ENCODE measurements at regions not wholly inside any gene's neighbourhood (a gene's known extent, or its start where the extent isn't known, plus 50 kb on each side); places are given as distances from the start of the nearest gene placed in this dataset.

DNA sequence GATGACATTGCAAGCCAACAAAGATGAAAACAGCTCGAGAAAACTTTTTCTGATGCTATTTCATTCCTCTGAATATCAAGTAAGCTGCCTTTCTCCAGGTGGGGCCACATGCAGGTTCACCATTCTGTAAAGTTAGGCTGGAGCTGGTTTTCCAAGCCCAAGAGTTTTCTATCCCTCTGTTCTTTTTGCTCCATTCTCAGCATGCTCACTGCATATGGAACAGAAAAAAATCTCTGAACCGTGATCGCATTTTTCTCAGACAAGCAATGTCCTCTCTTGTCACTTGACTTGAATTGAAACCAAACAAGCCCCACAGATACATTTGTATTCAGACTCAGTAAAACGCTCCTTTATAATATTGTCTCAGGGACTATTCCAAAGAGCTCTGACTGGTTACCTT, 451.6 kb downstream of the FRK start:
- Histone ChIP-seq H3K36me3 (ENCODE audit: control insufficient read depth in 1 of 2, insufficient read depth in 2 of 2, low read length in 2 of 2) (no peaks in the 10 kb centered on the region), H4K12ac (ENCODE audit: low read depth, low read length) (no peak overlapping the region), H3K4me3 (ENCODE audit: low read depth, low read length) (no peak overlapping the region), H2BK120ac (ENCODE audit: insufficient read depth, low read length, poor library complexity) (no peak overlapping the region), H3K4me1 (ENCODE audit: control insufficient read depth in 1 of 2, insufficient read depth in 2 of 2, low read length in 2 of 2) (no peaks in the 10 kb centered on the region), H2AFZ (ENCODE audit: insufficient read depth, low read length, poor library complexity) (no peak overlapping the region), H3K14ac (ENCODE audit: low read length) (no peak overlapping the region), H3K27ac (ENCODE audit: low read depth, low read length) (no peak overlapping the region), H4K91ac (ENCODE audit: low read depth, low read length) (no peak overlapping the region), H3K4ac (ENCODE audit: low read depth, low read length) (no peak overlapping the region), H3K79me1 (ENCODE audit: low read length) (no peaks in the 10 kb centered on the region), H3K9ac (ENCODE audit: low read length) (no peak overlapping the region), H4K8ac (ENCODE audit: low read depth, low read length) (no peak overlapping the region), H2BK12ac (ENCODE audit: low read length) (no peak overlapping the region), H3K79me2 (ENCODE audit: control insufficient read depth, insufficient read depth, low read length, poor library complexity) (no peaks in the 10 kb centered on the region), H3K18ac (ENCODE audit: low read length) (no peak overlapping the region), H3K9me3 (ENCODE audit: insufficient read depth, low read depth, low read length) (no peaks in the 10 kb centered on the region), H3K27me3 (ENCODE audit: insufficient read depth, low read length) (no peaks in the 10 kb centered on the region), H2AK5ac (ENCODE audit: low read length) (no peak overlapping the region), H3K4me2 (ENCODE audit: low read length) (no peak overlapping the region), H3K23ac (ENCODE audit: low read length) (no peak overlapping the region), H2BK5ac (ENCODE audit: low read depth, low read length, poor library complexity) (no peak overlapping the region)
- no peak for DNase-seq
- no CpG with 5 or more reads among the region's 4 CpGs for WGBS (ENCODE audit: extremely low coverage, insufficient coverage, insufficient read length)

DNA sequence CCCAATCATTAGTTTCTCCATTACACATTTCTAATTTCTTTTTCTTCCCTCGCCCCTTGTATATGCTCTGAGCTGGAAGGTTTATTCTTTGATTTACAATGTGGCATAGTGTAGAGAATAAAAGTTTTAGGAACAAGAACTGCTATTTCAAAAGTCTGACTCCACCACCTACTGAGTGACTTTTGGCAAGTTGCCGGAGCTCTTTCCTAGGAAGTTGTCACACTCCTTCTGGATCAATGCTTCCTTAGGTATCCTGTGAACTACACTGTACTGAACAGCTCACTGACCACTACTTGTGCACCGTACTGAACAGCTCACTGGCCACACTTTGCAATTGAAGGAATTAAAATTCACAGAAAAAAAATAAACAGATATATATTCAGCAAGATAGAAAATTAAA, 458.2 kb downstream of the FRK start:
- H2AK5ac ChIP-seq (ENCODE audit: low read length) = no peak overlapping the region
- no peak for DNase-seq
- no peaks in the 10 kb centered on the region for H3K9me3 ChIP-seq (ENCODE audit: insufficient read depth, low read depth, low read length)
- no peak overlapping the region for H2AFZ ChIP-seq (ENCODE audit: insufficient read depth, low read length, poor library complexity)
- H4K8ac ChIP-seq (ENCODE audit: low read depth, low read length) = no peak overlapping the region
- no peak overlapping the region for H3K4ac ChIP-seq (ENCODE audit: low read depth, low read length)
- H3K4me1 ChIP-seq (ENCODE audit: control insufficient read depth in 1 of 2, insufficient read depth in 2 of 2, low read length in 2 of 2) = no peaks in the 10 kb centered on the region
- H2BK5ac ChIP-seq (ENCODE audit: low read depth, low read length, poor library complexity) = no peak overlapping the region
- no peak overlapping the region for H4K12ac ChIP-seq (ENCODE audit: low read depth, low read length)
- H3K14ac ChIP-seq (ENCODE audit: low read length) = no peak overlapping the region
- H3K27ac ChIP-seq (ENCODE audit: low read depth, low read length) = no peak overlapping the region
- H3K4me2 ChIP-seq (ENCODE audit: low read length) = no peak overlapping the region
- no peak overlapping the region for H3K4me3 ChIP-seq (ENCODE audit: low read depth, low read length)
- H3K9ac ChIP-seq (ENCODE audit: low read length) = no peak overlapping the region
- H3K36me3 ChIP-seq (ENCODE audit: control insufficient read depth in 1 of 2, insufficient read depth in 2 of 2, low read length in 2 of 2) = no peaks in the 10 kb centered on the region
- WGBS (ENCODE audit: extremely low coverage, insufficient coverage, insufficient read length) = no CpG with 5 or more reads among the region's 3 CpGs
- H3K79me1 ChIP-seq (ENCODE audit: low read length) = no peaks in the 10 kb centered on the region
- no peak overlapping the region for H2BK12ac ChIP-seq (ENCODE audit: low read length)
- H4K91ac ChIP-seq (ENCODE audit: low read depth, low read length) = no peak overlapping the region
- H3K23ac ChIP-seq (ENCODE audit: low read length) = no peak overlapping the region
- H3K79me2 ChIP-seq (ENCODE audit: control insufficient read depth, insufficient read depth, low read length, poor library complexity) = no peaks in the 10 kb centered on the region
- no peak overlapping the region for H3K18ac ChIP-seq (ENCODE audit: low read length)
- no peaks in the 10 kb centered on the region for H3K27me3 ChIP-seq (ENCODE audit: insufficient read depth, low read length)
- H2BK120ac ChIP-seq (ENCODE audit: insufficient read depth, low read length, poor library complexity) = no peak overlapping the region

DNA sequence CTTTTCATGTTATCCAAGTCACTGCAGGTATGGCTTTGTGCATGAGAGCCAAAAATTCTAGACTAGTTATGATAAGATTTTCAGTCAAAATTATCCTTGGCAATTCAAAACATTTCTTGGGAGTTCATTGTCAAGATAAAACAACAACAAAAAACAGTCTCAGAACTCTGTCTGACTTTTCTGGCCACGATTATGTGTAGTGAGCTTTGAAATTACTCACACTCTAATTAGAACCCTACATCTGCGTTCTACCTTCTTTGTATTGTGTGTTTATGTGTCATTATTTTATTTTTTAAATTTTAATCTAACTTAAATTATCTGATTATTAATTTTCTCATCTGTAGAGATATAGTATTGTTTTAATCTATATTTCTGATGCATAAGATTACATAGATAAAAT, 459.2 kb downstream of the FRK start:
- no peak overlapping the region for H3K27ac ChIP-seq (ENCODE audit: low read depth, low read length)
- H3K9me3 ChIP-seq (ENCODE audit: insufficient read depth, low read depth, low read length) = no peaks in the 10 kb centered on the region
- no peak overlapping the region for H3K18ac ChIP-seq (ENCODE audit: low read length)
- H3K14ac ChIP-seq (ENCODE audit: low read length) = no peak overlapping the region
- no peak overlapping the region for H3K23ac ChIP-seq (ENCODE audit: low read length)
- no peak overlapping the region for H2BK12ac ChIP-seq (ENCODE audit: low read length)
- H3K4ac ChIP-seq (ENCODE audit: low read depth, low read length) = no peak overlapping the region
- H3K4me3 ChIP-seq (ENCODE audit: low read depth, low read length) = no peak overlapping the region
- no peaks in the 10 kb centered on the region for H3K79me2 ChIP-seq (ENCODE audit: control insufficient read depth, insufficient read depth, low read length, poor library complexity)
- H3K36me3 ChIP-seq (ENCODE audit: control insufficient read depth in 1 of 2, insufficient read depth in 2 of 2, low read length in 2 of 2) = no peaks in the 10 kb centered on the region
- no peak overlapping the region for H2BK5ac ChIP-seq (ENCODE audit: low read depth, low read length, poor library complexity)
- no peaks in the 10 kb centered on the region for H3K4me1 ChIP-seq (ENCODE audit: control insufficient read depth in 1 of 2, insufficient read depth in 2 of 2, low read length in 2 of 2)
- no peaks in the 10 kb centered on the region for H3K27me3 ChIP-seq (ENCODE audit: insufficient read depth, low read length)
- H3K79me1 ChIP-seq (ENCODE audit: low read length) = no peaks in the 10 kb centered on the region
- no peak overlapping the region for H4K91ac ChIP-seq (ENCODE audit: low read depth, low read length)
- H2AFZ ChIP-seq (ENCODE audit: insufficient read depth, low read length, poor library complexity) = no peak overlapping the region
- DNase-seq = no peak
- no peak overlapping the region for H4K12ac ChIP-seq (ENCODE audit: low read depth, low read length)
- no peak overlapping the region for H3K9ac ChIP-seq (ENCODE audit: low read length)
- no peak overlapping the region for H2BK120ac ChIP-seq (ENCODE audit: insufficient read depth, low read length, poor library complexity)
- no CpG with 5 or more reads among the region's 2 CpGs for WGBS (ENCODE audit: extremely low coverage, insufficient coverage, insufficient read length)
- H3K4me2 ChIP-seq (ENCODE audit: low read length) = no peak overlapping the region
- no peak overlapping the region for H4K8ac ChIP-seq (ENCODE audit: low read depth, low read length)
- H2AK5ac ChIP-seq (ENCODE audit: low read length) = no peak overlapping the region

DNA sequence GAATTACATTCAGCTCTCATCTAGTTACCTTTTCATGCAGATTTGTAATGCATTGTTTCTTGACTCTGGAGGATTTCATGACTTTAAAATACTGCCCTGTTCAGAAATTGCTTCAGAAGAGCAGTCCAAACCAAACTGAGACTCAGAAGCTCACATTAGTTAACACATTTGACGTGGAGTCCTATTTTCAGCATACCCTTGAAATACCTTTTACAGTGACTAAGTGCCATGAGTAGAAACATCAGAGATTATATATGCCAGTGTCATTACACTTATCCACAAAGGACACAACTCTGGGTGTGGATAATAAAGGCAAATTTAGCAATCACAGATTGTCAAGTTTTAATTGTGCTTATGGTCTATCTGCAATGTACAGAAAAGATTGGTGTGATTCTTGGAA, 459.6 kb downstream of the FRK start:
- Histone ChIP-seq H3K79me2 (ENCODE audit: control insufficient read depth, insufficient read depth, low read length, poor library complexity) (no peaks in the 10 kb centered on the region), H2AFZ (ENCODE audit: insufficient read depth, low read length, poor library complexity) (no peak overlapping the region), H3K14ac (ENCODE audit: low read length) (no peak overlapping the region), H4K8ac (ENCODE audit: low read depth, low read length) (no peak overlapping the region), H2AK5ac (ENCODE audit: low read length) (no peak overlapping the region), H2BK120ac (ENCODE audit: insufficient read depth, low read length, poor library complexity) (no peak overlapping the region), H3K4me2 (ENCODE audit: low read length) (no peak overlapping the region), H3K4me3 (ENCODE audit: low read depth, low read length) (no peak overlapping the region), H3K79me1 (ENCODE audit: low read length) (no peaks in the 10 kb centered on the region), H2BK5ac (ENCODE audit: low read depth, low read length, poor library complexity) (no peak overlapping the region), H3K18ac (ENCODE audit: low read length) (no peak overlapping the region), H4K91ac (ENCODE audit: low read depth, low read length) (no peak overlapping the region), H3K23ac (ENCODE audit: low read length) (no peak overlapping the region), H3K27ac (ENCODE audit: low read depth, low read length) (no peak overlapping the region), H3K9ac (ENCODE audit: low read length) (no peak overlapping the region), H3K4me1 (ENCODE audit: control insufficient read depth in 1 of 2, insufficient read depth in 2 of 2, low read length in 2 of 2) (no peaks in the 10 kb centered on the region), H3K9me3 (ENCODE audit: insufficient read depth, low read depth, low read length) (no peaks in the 10 kb centered on the region), H3K4ac (ENCODE audit: low read depth, low read length) (no peak overlapping the region), H3K36me3 (ENCODE audit: control insufficient read depth in 1 of 2, insufficient read depth in 2 of 2, low read length in 2 of 2) (no peaks in the 10 kb centered on the region), H4K12ac (ENCODE audit: low read depth, low read length) (no peak overlapping the region), H2BK12ac (ENCODE audit: low read length) (no peak overlapping the region), H3K27me3 (ENCODE audit: insufficient read depth, low read length) (no peaks in the 10 kb centered on the region)
- DNase-seq = no peak
- no CpG with 5 or more reads among the region's 1 CpG for WGBS (ENCODE audit: extremely low coverage, insufficient coverage, insufficient read length)
